ENCODE measurements at regions not wholly inside any gene's neighbourhood (a gene's known extent, or its start where the extent isn't known, plus 50 kb on each side); places are given as distances from the start of the nearest gene placed in this dataset.
"Not testable (repeated sequence)": the region's sequence is repeated elsewhere in the genome, so short reads cannot be mapped to it uniquely, and the experiment has no call there.

DNA sequence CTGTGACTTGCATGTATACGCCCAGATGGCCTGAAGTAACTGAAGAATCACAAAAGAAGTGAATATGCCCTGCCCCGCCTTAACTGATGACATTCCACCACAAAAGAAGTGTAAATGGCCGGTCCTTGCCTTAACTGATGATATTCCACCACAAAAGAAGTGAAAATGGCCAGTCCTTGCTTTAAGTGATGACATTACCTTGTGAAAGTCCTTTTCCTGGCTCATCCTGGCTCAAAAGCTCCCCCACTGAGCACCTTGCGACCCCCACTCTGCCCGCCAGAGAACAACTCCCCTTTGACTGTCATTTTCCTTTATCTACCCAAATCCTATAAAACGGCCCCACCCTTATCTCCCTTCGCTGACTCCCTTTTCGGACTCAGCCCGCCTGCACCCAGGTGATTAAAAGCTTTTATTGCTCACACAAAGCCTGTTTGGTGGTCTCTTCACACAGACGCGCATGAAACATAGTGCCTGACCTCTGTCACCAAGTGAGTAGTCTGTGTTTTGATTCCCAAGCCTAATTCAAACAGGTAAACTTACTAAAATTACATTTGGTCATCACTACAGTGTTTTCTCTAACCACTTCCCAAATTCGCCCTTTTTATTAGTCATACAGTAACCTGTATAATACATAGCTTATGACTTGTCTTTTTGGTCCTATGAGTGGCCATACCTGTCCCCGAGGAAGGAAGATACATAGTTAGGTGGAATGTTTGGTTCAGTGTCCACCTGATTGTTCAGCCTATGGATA, 140.7 kb upstream of the PROK2 start:
- H3K27ac Mint-ChIP-seq; H3K36me3 Mint-ChIP-seq (ENCODE audit: low read depth); H3K9me3 Mint-ChIP-seq; H3K4me1 Mint-ChIP-seq; H3K4me3 Mint-ChIP-seq: not testable (repeated sequence)
- ATAC-seq (replicated peaks), result peak; percentile 68
- H3K27me3 Mint-ChIP-seq, result peaks cover 15% of the 10 kb centered on the region

DNA sequence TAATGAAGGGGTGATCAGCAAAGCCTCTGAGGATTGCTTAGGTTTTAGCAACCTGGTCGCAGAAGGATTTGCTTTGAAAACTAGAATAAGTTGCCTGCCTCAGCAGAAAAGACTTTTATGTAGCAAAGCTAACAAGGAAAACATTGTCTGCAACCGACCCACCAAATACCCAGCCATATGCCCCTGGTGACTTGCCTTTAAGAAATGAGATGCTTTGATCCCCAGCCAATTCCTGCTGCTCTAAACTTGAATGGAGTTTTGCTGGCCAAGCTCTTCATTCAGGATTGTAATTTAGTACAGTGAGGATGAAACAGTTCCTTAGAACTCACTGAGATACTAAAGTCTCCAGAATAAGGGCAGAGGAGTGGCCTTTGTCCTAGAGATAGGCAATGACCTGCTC, 139.8 kb upstream of the PROK2 start:
- Mint-ChIP-seq H3K27me3 (peaks cover 16% of the 10 kb centered on the region), H3K27ac (no peak overlapping the region), H3K4me1 (peaks cover 2% of the 10 kb centered on the region), H3K4me3 (no peak overlapping the region), H3K9me3 (peaks cover 2% of the 10 kb centered on the region), H3K36me3 (ENCODE audit: low read depth) (no peaks in the 10 kb centered on the region)
- ATAC-seq (replicated peaks), result no peak

DNA sequence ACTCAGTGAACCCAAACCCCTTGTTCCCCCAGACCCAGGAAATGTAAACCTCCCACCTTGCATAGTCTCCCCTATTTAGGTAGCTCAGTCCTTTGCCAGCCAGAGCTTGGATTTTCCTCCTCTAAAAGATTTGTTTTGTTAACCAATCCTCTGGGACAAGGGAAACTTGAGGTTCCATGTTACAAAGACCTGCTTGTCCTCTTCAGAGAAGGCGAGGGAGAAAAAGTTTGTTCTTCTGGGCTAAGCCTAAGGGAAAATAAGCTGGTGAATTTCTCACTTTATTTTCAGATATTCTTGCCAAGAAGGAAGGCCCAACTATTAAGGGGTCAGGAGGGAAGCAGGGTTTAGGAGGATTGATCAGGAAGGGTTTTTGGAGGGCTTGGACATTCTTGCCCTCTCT, 136.1 kb upstream of the PROK2 start:
- Mint-ChIP-seq H3K4me1 (peaks cover 4% of the 10 kb centered on the region), H3K27ac (no peak overlapping the region)

DNA sequence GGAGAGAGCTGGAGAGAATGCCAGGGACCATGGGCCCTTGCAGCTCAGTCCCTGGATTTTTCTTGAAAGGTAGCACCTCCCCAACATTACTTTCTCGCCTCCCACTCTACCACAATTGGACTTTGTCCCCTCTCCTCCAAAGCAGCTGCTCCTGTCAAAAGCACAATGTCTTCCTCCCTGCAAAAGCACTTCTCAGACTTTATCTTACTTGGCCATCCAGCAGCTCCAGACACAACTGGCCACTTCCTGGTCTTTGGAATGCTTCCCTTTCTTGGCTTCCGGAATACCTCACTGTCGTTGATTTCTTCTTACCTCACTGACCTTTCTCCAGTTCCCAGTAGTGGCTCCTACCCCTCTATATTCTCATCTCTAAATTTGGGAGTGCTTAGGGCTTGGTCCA, 134.6 kb upstream of the PROK2 start:
- H3K36me3 Mint-ChIP-seq (ENCODE audit: low read depth), result no peaks in the 10 kb centered on the region
- H3K4me3 Mint-ChIP-seq, result no peak overlapping the region
- H3K4me1 Mint-ChIP-seq, result peaks cover 4% of the 10 kb centered on the region
- H3K27me3 Mint-ChIP-seq, result peaks cover 15% of the 10 kb centered on the region
- H3K27ac Mint-ChIP-seq, result no peak overlapping the region
- H3K9me3 Mint-ChIP-seq, result peaks cover 4% of the 10 kb centered on the region
- no peak for ATAC-seq (replicated peaks)

More for the DNA sequence above, 136.1 kb upstream of the PROK2 start:
- ATAC-seq (replicated peaks), result no peak
- H3K27me3 Mint-ChIP-seq, result peaks cover 19% of the 10 kb centered on the region
- peaks cover 4% of the 10 kb centered on the region for H3K9me3 Mint-ChIP-seq
- no peaks in the 10 kb centered on the region for H3K36me3 Mint-ChIP-seq (ENCODE audit: low read depth)
- H3K4me3 Mint-ChIP-seq, result no peak overlapping the region

DNA sequence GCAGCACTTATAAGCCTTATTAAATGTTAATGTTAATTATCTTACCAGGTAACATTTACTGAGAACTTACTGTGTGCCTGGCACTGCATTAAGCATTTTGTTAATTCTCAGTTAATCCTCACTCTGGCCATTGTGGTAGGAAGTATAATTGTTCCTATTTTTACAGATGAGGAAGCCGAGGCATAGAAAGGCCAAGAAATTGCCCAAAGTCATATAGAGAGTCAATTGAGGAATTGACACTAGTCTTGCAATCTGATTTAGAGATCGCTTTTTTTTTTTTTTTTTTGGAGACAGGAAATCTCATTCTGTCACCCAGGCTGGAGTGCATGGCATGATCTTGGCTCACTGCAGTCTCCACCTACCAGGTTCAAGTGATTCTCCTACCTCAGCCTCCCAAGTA, 132.6 kb upstream of the PROK2 start:
- peaks cover 12% of the 10 kb centered on the region for H3K27me3 Mint-ChIP-seq
- H3K36me3 Mint-ChIP-seq (ENCODE audit: low read depth), result no peaks in the 10 kb centered on the region
- no peak overlapping the region for H3K4me3 Mint-ChIP-seq

DNA sequence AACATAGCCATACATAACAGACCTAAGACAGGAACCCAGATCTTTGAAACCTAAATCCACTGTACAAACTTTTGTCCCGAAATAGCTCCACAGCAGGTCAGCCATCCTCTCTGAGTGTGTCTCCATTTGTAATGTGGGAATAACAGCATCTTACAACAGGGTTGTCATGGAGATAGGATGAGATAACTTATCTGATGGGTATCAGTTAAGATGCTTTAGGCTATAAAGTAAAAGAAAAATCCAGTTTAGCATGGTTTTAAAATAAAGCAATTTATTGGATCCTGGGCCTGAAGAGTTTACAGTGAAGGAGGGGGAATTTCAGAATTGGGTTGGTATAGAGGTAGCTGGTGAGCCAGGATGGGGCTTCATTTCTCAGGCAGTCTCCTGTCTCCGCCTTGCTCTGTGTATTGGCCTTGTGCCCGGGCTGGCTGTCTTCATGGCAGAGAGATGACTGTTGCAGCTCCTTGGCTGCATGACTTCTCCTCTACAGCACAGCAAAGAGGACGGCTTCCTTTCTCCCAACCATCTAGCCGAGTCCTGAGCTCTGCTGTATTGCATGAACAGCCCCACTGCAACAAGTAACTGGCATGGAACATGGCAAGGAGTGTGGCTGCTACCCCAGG, 131.9 kb upstream of the PROK2 start:
- Mint-ChIP-seq H3K36me3 (ENCODE audit: low read depth) (no peaks in the 10 kb centered on the region), H3K27ac (no peak overlapping the region), H3K4me1 (peaks cover 4% of the 10 kb centered on the region), H3K4me3 (no peak overlapping the region), H3K9me3 (peaks cover 4% of the 10 kb centered on the region), H3K27me3 (peaks cover 9% of the 10 kb centered on the region)
- no peak for ATAC-seq (replicated peaks)

More for the DNA sequence above, 132.6 kb upstream of the PROK2 start:
- no peak for ATAC-seq (replicated peaks)
- H3K4me1 Mint-ChIP-seq, result peaks cover 4% of the 10 kb centered on the region
- H3K27ac Mint-ChIP-seq, result no peak overlapping the region
- peaks cover 4% of the 10 kb centered on the region for H3K9me3 Mint-ChIP-seq

DNA sequence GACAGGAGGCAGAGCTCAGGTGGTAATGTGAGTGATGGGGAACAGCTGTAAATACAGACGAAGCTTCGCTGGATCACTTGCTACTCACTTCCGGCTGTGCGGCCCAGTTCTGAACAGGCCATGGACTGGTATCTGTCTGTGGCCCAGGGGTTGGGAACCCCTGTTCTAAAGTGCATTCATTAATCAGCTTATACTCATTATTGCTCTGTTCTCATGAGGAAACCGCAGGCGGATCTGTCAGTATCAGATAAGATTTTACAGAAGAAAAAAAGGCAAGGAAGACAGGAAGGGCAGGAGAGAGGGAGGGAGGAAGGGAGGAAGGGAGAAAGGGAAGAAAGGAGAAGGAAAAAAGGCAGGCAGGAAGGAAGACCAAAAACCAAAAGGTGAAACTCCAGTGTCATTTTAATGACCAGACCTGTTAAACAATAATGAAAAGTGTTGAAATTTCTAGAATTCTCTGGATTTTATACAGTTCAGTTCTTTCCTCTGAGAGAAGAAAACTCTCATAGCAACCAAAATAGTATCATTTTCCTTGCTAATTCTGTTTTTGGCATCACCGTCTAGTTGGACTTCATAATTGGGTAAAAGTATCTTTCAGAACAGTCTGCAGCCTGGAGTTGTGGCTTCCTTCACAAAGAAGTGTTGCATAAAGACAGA, 128.0 kb upstream of the PROK2 start:
- H3K4me1 Mint-ChIP-seq, result no peaks in the 10 kb centered on the region
- H3K9me3 Mint-ChIP-seq, result no peaks in the 10 kb centered on the region
- H3K27me3 Mint-ChIP-seq, result peaks cover 8% of the 10 kb centered on the region
- ATAC-seq (replicated peaks), result no peak
- no peak overlapping the region for H3K4me3 Mint-ChIP-seq
- H3K36me3 Mint-ChIP-seq (ENCODE audit: low read depth), result no peaks in the 10 kb centered on the region
- no peak overlapping the region for H3K27ac Mint-ChIP-seq

DNA sequence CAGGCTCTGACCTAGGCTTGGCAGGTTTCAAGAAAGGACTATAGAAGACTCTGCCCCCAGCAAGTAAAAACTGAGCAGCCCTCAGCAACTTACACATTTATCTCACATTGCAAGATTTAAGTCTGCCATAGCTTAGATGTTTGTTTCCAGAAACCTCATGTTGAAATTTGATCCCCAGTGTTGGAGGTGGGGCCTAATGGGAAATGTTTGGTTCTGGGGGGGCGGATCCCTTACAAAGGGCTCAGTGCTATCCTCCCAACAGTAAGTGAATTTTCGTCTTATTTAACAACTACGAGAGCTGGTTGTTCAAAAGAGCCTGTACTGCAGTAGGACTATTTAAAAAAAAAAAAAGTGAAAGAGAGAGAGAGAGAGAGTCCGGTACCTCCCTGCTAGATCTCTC, 125.2 kb upstream of the PROK2 start:
- no peak overlapping the region for H3K27ac Mint-ChIP-seq
- peaks cover 8% of the 10 kb centered on the region for H3K27me3 Mint-ChIP-seq
- no peak overlapping the region for H3K4me3 Mint-ChIP-seq
- no peaks in the 10 kb centered on the region for H3K36me3 Mint-ChIP-seq (ENCODE audit: low read depth)
- no peak for ATAC-seq (replicated peaks)
- H3K9me3 Mint-ChIP-seq, result no peaks in the 10 kb centered on the region
- H3K4me1 Mint-ChIP-seq, result no peaks in the 10 kb centered on the region

DNA sequence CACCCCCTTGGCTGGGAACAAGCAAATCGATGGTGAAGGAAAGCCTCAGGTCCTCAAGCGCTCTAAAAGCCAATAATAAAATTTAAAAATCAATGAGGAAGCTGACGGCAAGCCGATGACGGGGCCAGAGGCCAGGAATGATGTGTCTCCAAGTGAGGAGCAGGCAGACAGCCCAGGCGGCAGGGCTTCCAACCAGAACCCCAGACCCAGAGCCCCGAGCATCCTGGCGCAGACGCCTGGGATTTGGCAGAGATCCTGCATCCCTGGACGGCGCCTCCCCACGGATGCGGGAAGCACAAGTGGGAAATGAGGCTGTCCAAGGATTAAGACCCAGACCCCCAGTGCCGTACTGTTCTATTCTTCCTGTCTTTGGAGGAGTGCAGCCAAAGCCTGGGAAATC, 123.0 kb upstream of the PROK2 start:
- Mint-ChIP-seq H3K27ac (no peak overlapping the region), H3K9me3 (no peaks in the 10 kb centered on the region), H3K4me1 (no peaks in the 10 kb centered on the region), H3K36me3 (ENCODE audit: low read depth) (no peaks in the 10 kb centered on the region), H3K27me3 (peaks cover 11% of the 10 kb centered on the region), H3K4me3 (no peak overlapping the region)
- ATAC-seq (replicated peaks), result no peak

DNA sequence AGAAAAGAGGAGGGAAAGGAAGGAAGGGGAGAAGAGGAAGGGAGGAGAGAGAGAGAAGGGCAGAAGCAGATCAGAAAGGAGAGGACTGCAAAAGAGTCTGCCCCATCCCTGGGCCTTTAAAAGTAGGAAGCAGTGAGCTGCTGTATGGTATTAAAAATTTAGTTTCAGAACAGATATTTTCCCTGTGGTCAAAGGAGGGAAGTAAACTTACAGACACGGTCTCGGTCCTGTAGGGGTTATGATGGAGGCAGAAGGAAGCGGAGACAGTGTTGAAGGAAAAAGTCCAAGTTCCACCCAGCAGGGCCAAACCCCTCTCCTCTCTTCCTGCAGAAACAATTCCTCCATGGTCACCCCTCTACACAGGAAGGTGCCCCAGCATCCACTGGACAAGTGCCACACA, 122.0 kb upstream of the PROK2 start:
- no peaks in the 10 kb centered on the region for H3K4me1 Mint-ChIP-seq
- peaks cover 11% of the 10 kb centered on the region for H3K27me3 Mint-ChIP-seq
- H3K9me3 Mint-ChIP-seq, result no peaks in the 10 kb centered on the region
- H3K4me3 Mint-ChIP-seq, result no peak overlapping the region
- H3K27ac Mint-ChIP-seq, result no peak overlapping the region
- no peak for ATAC-seq (replicated peaks)
- H3K36me3 Mint-ChIP-seq (ENCODE audit: low read depth), result no peaks in the 10 kb centered on the region

DNA sequence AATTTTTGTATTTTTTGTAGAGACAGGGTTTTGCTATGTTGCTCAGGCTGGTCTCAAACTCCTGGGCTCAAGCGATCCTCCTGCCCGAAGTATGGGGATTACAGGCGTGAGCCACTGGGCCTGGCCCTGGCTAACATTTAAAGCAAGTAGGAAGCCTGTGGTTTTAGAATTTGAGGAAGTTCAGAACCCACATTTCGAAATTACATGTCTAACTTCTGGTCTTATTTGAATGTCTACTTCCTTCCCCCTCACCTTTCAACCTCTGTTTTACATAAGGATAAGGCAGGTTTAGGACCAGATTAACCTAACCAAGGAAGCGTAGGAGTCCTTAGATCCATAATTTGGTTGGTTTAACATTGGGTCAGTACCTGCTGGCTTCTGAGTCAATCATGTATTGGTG, 120.5 kb upstream of the PROK2 start:
- H3K4me3 Mint-ChIP-seq, result no peak overlapping the region
- H3K4me1 Mint-ChIP-seq, result no peaks in the 10 kb centered on the region
- H3K27ac Mint-ChIP-seq, result no peak overlapping the region
- peaks cover 8% of the 10 kb centered on the region for H3K27me3 Mint-ChIP-seq
- H3K36me3 Mint-ChIP-seq (ENCODE audit: low read depth), result no peaks in the 10 kb centered on the region
- ATAC-seq (replicated peaks), result peak; percentile 38
- H3K9me3 Mint-ChIP-seq, result no peaks in the 10 kb centered on the region

DNA sequence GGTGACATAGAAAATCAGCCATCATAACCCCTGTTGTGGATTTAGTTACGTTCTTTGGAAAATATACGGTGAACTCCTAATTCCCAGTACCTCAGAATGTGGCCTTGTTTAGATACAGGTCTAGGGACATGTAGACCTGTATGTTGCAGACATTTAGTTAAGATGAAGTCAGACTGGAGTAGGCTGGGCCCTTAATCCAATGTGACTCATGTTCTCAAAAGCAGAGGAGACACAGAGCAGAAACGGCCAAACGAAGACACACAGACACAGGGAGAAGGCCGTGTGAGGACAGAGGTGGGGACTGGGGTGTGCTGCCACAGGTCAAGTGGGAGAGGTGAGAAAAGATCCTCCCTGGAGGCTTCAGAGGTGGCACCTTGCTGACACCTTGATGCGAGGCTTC, 119.0 kb upstream of the PROK2 start:
- Mint-ChIP-seq H3K36me3 (ENCODE audit: low read depth) (no peaks in the 10 kb centered on the region), H3K27me3 (peaks cover 8% of the 10 kb centered on the region), H3K9me3 (no peaks in the 10 kb centered on the region), H3K4me3 (no peak overlapping the region), H3K27ac (no peak overlapping the region), H3K4me1 (no peaks in the 10 kb centered on the region)
- no peak for ATAC-seq (replicated peaks)

DNA sequence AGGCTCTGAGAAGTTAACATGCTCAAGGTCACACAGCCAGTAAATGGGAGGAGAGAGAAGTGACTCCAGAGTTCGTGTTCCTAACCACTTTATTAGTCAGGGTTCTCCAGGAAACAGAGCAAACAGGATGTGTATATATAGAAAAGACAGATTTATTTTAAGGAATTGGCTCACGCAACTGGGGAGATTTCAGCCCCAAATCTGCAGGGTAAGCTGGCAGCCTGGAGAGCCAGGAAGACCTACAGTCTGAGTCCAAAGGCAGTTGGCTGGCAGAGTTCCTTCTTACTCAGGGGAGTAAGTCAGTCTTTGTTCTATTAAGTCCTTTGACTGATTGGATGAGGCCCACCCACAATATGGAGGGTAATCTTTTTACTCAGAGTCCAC, 118.2 kb upstream of the PROK2 start:
- H3K36me3 Mint-ChIP-seq (ENCODE audit: low read depth), result no peaks in the 10 kb centered on the region
- no peak overlapping the region for H3K4me3 Mint-ChIP-seq
- H3K9me3 Mint-ChIP-seq, result no peaks in the 10 kb centered on the region
- no peaks in the 10 kb centered on the region for H3K4me1 Mint-ChIP-seq
- ATAC-seq (replicated peaks), result no peak
- H3K27me3 Mint-ChIP-seq, result peaks cover 4% of the 10 kb centered on the region
- H3K27ac Mint-ChIP-seq, result no peak overlapping the region

DNA sequence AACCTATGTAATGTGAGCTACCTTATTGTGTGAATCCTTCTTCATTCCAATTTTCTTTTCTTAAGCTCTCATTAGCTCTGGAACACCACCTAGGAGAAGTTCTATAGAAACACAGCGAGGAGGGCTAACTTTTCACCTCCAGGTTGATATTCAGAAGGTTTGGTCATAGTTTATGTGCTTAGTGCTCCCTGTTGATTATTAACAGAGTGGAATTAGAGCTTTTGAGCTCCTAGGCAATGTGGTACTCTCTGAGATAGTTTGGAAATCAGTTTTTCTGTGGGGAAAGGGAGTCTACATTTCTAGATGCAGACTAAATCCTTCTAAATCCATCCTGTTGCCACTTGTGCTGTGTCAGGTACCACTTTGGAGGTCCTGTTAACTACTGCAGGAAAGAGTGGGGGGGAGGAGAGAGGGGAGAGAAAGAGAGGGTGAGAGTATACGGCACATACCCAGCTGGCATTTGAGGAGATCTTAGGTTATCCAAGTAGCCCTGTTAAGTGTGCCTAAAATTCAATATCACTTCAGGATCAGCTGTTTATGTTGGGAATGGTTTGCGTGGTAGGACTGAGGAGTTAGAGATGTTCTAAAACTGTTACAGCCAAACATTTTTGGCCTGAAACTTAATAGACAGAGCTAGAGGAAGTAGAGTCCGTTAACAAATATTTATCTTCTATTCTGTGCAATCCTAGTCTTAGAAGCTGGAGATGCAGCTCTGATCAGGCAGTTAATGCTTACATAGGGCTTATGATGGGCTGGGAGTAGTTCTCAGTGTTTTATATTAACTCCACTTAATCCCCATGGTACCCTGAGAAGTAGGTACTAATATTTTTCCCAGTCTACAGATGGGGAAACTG, 117.5 kb upstream of the PROK2 start:
- Mint-ChIP-seq H3K36me3 (ENCODE audit: low read depth) (no peaks in the 10 kb centered on the region), H3K4me1 (no peaks in the 10 kb centered on the region), H3K9me3 (no peaks in the 10 kb centered on the region), H3K27me3 (peaks cover 9% of the 10 kb centered on the region), H3K4me3 (no peak overlapping the region), H3K27ac (no peak overlapping the region)
- no peak for ATAC-seq (replicated peaks)

Data from activated T-helper 17 cell treated with anti-CD3 and anti-CD28 coated beads, Interleukin-2, amount 50 U/mL, for 72 hours (primary cell).